H1 (cell line): ENCODE measurements at regions not wholly inside any gene's neighbourhood (a gene's known extent, or its start where the extent isn't known, plus 50 kb on each side); places are given as distances from the start of the nearest gene placed in this dataset.

Experiments used
- CTCF ChIA-PET: fragments of 300-600 bp; sonication (Branson Sonifier 250); formaldehyde crosslinking; loops from one replicate; lab custom pipeline; 2021; ENCODE audit not compliant: partially characterized antibody; lab: Charles Lee
- POLR2A ChIA-PET: fragments of 300-600 bp; sonication (Branson Sonifier 250); formaldehyde crosslinking; loops from one replicate; lab custom pipeline; 2021; ENCODE audit warnings: inconsistent platforms; ENCODE audit not compliant: partially characterized antibody; lab: Charles Lee
- DNase-seq, 2 experiments: peaks; one replicate each; pipeline versions ENCODE4 v3.0.0 to v3.0.0-alpha.2; 2010 to 2022; ENCODE audit warnings: low spot score in 2 of 2, low read depth in 1 of 2, mixed read lengths in 1 of 2
- FAIRE-seq: peaks from 2 replicates; lab custom pipeline; 2011; peaks lifted over from hg19 to GRCh38; lab: Jason Lieb, UNC
- H2AFZ ChIP-seq: 2 replicates; pipeline ENCODE4 v1.8.1; 2012; ENCODE audit warnings: low read length, inconsistent platforms
- H2AK5ac ChIP-seq: 2 replicates; pipeline ENCODE4 v1.6.1; 2013; ENCODE audit warnings: low read depth, low read length
- H2BK120ac ChIP-seq: replicated peaks from 2 replicates; pipeline ENCODE3; 2013; ENCODE audit warnings: low read depth, low read length, inconsistent platforms
- H2BK12ac ChIP-seq: 2 replicates; pipeline ENCODE4 v1.6.1; 2013; ENCODE audit warnings: low read depth, low read length
- H2BK15ac ChIP-seq: 2 replicates; pipeline ENCODE4 v1.6.1; 2013; ENCODE audit warnings: low read length
- H2BK20ac ChIP-seq: 2 replicates; pipeline ENCODE4 v1.6.1; 2013; ENCODE audit warnings: low read length
- H2BK5ac ChIP-seq: 2 replicates; pipeline ENCODE4 v1.6.1; 2013; ENCODE audit warnings: low read depth, low read length
- H3K14ac ChIP-seq: 2 replicates; pipeline ENCODE4 v1.6.1; 2013; ENCODE audit warnings: inconsistent platforms; ENCODE audit not compliant: insufficient read length
- H3K18ac ChIP-seq: 2 replicates; pipeline ENCODE4 v1.6.1; 2013; ENCODE audit warnings: low read length; ENCODE audit errors: extremely low read depth
- H3K23ac ChIP-seq: 2 replicates; pipeline ENCODE4 v1.6.1; 2013; ENCODE audit warnings: inconsistent platforms; ENCODE audit not compliant: insufficient read length
- H3K23me2 ChIP-seq: 2 replicates; pipeline ENCODE4 v1.6.1; 2013; ENCODE audit warnings: low read depth, low read length
- H3K27ac ChIP-seq: 2 replicates; pipeline ENCODE4 v1.6.1; 2011; ENCODE audit warnings: low read depth, low read length, inconsistent platforms
- H3K27me3 ChIP-seq, 4 experiments: replicated peaks in 1 of 4; 1 replicate in 1 of 4; 2 replicates in 3 of 4; pipeline versions ENCODE4 v1.6.1 to v1.8.1; 2011 to 2013; ENCODE audit warnings: low read length in 3 of 4, mild to moderate bottlenecking in 3 of 4, inconsistent platforms in 2 of 4, mixed read lengths in 2 of 4, moderate library complexity in 1 of 4; ENCODE audit not compliant: control insufficient read depth in 3 of 4, insufficient read depth in 3 of 4; ENCODE audit errors: extremely low read depth in 1 of 4
- H3K36me3 ChIP-seq, 4 experiments: 2 replicates each; pipeline versions ENCODE4 v1.6.1 to v1.8.1; 2011 to 2013; ENCODE audit warnings: mild to moderate bottlenecking in 4 of 4, low read length in 3 of 4, moderate library complexity in 2 of 4, control low read depth in 1 of 4, inconsistent platforms in 1 of 4; ENCODE audit not compliant: insufficient read depth in 4 of 4, control insufficient read depth in 2 of 4
- H3K4ac ChIP-seq: replicated peaks from 2 replicates; pipeline ENCODE3; 2013; ENCODE audit warnings: low read length, low read depth, mixed read lengths, inconsistent platforms; ENCODE audit not compliant: insufficient read length
- H3K4me1 ChIP-seq, 4 experiments: replicated peaks in 1 of 4; 1 replicate in 1 of 4; 2 replicates in 3 of 4; pipeline versions ENCODE4 v1.6.1 to v1.8.1; 2011 to 2013; ENCODE audit warnings: low read length in 3 of 4, inconsistent platforms in 2 of 4, mixed read lengths in 1 of 4; ENCODE audit not compliant: insufficient read depth in 4 of 4, control insufficient read depth in 3 of 4
- H3K4me2 ChIP-seq, 2 experiments: 2 replicates each; pipeline versions ENCODE4 v1.6.1 to v1.8.1; 2011 to 2013; ENCODE audit warnings: low read depth in 2 of 2, low read length in 2 of 2, control low read depth in 1 of 2, inconsistent platforms in 1 of 2, mild to moderate bottlenecking in 1 of 2; ENCODE audit not compliant: insufficient read depth in 1 of 2
- H3K4me3 ChIP-seq, 4 experiments: fragments of 200-600, 300-600 bp in 1 of 4; sonication (generic), shearing (Covaris generic), sonication (Bioruptor Twin) in 1 of 4; 2 replicates each; pipeline versions ENCODE4 v1.5.1 to v1.8.1; 2011 to 2016; ENCODE audit warnings: low read length in 4 of 4, low read depth in 3 of 4, control low read depth in 2 of 4, inconsistent platforms in 2 of 4, mild to moderate bottlenecking in 2 of 4, mixed read lengths in 1 of 4, moderate library complexity in 1 of 4; ENCODE audit not compliant: insufficient read depth in 2 of 4; ENCODE audit errors: extremely low read depth in 1 of 4
- H3K56ac ChIP-seq: replicated peaks from 2 replicates; pipeline ENCODE3; 2013; ENCODE audit warnings: low read depth, mild to moderate bottlenecking, mixed read lengths, low read length, inconsistent platforms; ENCODE audit not compliant: insufficient read length
- H3K79me1 ChIP-seq: 2 replicates; pipeline ENCODE4 v1.6.1; 2013; ENCODE audit warnings: low read depth, low read length, control low read depth
- H3K79me2 ChIP-seq, 2 experiments: 2 replicates each; pipeline versions ENCODE4 v1.6.1 to v1.8.1; 2012 to 2013; ENCODE audit warnings: low read length in 2 of 2, mild to moderate bottlenecking in 2 of 2, inconsistent platforms in 1 of 2; ENCODE audit not compliant: insufficient read depth in 2 of 2, control insufficient read depth in 1 of 2
- H3K9ac ChIP-seq, 4 experiments: replicated peaks in 1 of 4; 1 replicate in 1 of 4; 2 replicates in 3 of 4; pipeline versions ENCODE4 v1.6.1 to v1.8.1; 2011 to 2013; ENCODE audit warnings: low read depth in 3 of 4, low read length in 3 of 4, control low read depth in 2 of 4, mild to moderate bottlenecking in 2 of 4, moderate library complexity in 2 of 4, inconsistent platforms in 1 of 4; ENCODE audit errors: extremely low read depth in 1 of 4
- H3K9me3 ChIP-seq, 2 experiments: 2 replicates each; pipeline versions ENCODE4 v1.6.1 to v1.8.1; 2012 to 2013; ENCODE audit warnings: mild to moderate bottlenecking in 2 of 2, moderate library complexity in 2 of 2, control low read depth in 1 of 2, inconsistent platforms in 1 of 2, low read depth in 1 of 2, low read length in 1 of 2, mixed read lengths in 1 of 2; ENCODE audit not compliant: insufficient read depth in 2 of 2
- H4K20me1 ChIP-seq, 2 experiments: replicated peaks in 1 of 2; 2 replicates each; pipeline versions ENCODE3 to v1.8.1; 2011 to 2013; ENCODE audit warnings: inconsistent platforms in 2 of 2, low read length in 2 of 2, mild to moderate bottlenecking in 1 of 2; ENCODE audit not compliant: insufficient read depth in 2 of 2, control insufficient read depth in 1 of 2
- H4K5ac ChIP-seq: 2 replicates; pipeline ENCODE4 v1.6.1; 2013; ENCODE audit warnings: low read length, low read depth, mixed read lengths, inconsistent platforms; ENCODE audit not compliant: insufficient read length
- H4K8ac ChIP-seq: 2 replicates; pipeline ENCODE4 v1.8.0; 2013; ENCODE audit warnings: mild to moderate bottlenecking, moderate library complexity, low read length, inconsistent platforms; ENCODE audit not compliant: insufficient read depth; ENCODE audit errors: extremely low read depth
- H4K91ac ChIP-seq: replicated peaks from 2 replicates; pipeline ENCODE3; 2013; ENCODE audit warnings: low read length, mixed read lengths, inconsistent platforms; ENCODE audit not compliant: insufficient read length
- CBX8 ChIP-seq: fragments of 300-800, 300-1000 bp; sonication (generic); IDR thresholded peaks from 2 replicates; pipeline ENCODE4 v1.7.1; 2016; ENCODE audit warnings: low read depth, low read length, borderline replicate concordance
- SUZ12 ChIP-seq: fragments of 200-600 bp; sonication (generic); IDR thresholded peaks from 2 replicates; pipeline ENCODE4 v1.6.1; 2012; ENCODE audit warnings: mild to moderate bottlenecking, inconsistent platforms, low read length, moderate library complexity, mixed read lengths
- TBP ChIP-seq: IDR thresholded peaks from 2 replicates; pipeline ENCODE4 v1.6.1; 2011; ENCODE audit warnings: low read depth, low read length, improper control_type of control experiment
- WGBS, 2 experiments: shearing (Covaris generic) in 1 of 2; methylation state at CpG; one replicate each; pipeline versions ENCODE4 v1.1.6 to v1.1.7; 2013 to 2015; ENCODE audit warnings: low lambda C conversion rate in 2 of 2, mixed read lengths in 2 of 2, inconsistent platforms in 1 of 2, low coverage in 1 of 2, missing lambda C conversion rate in 1 of 2; ENCODE audit not compliant: insufficient replicate concordance in 2 of 2, insufficient coverage in 1 of 2, insufficient read length in 1 of 2; ENCODE audit errors: extremely low coverage in 1 of 2, missing lambda C conversion rate in 1 of 2; 5-methylcytosine and 5-hydroxymethylcytosine counted together

DNA sequence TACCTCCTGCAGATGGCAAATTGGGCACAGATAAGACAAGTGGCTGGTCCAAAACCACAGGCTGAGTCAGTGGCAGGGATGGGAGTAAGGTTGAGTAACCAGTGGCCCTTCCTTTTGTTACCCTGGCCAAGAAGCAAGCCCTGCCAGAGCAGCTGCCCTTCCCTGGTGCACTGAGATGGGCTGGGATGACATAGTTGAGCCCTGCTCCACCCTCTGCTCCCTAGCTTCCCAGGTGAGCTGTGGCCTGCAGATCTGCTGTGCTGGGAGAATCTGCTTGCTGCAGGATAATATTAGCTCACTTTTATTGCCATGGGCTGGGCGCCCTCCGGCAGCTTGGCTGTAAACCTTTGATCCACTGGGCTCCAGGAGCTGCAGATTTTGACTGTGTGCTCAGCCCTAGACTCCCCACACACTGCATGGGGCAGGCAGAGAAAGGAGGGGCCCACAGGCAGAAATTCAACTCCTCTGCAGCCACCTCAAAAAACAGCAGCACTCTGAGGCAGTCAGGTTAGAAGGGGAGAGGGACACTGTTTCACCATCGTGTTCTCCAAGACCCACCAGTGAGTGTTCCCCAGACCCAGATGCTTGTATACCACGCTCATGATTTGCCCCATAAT, 101.8 kb downstream of the CBLN1 start:
- Histone ChIP-seq H3K4ac (no peak overlapping the region), H3K23ac (no peak overlapping the region), H3K4me1 (peaks cover 0 to 4% (median 2%) of the 10 kb centered on the region in 4 experiments; a peak in 1 of 7 replicates), H3K18ac (no peak overlapping the region), H4K20me1 (no peaks in the 10 kb centered on the region), H3K27ac (no peak overlapping the region), H4K8ac (no peak overlapping the region), H2BK5ac (no peak overlapping the region), H3K4me2 (no peak overlapping the region), H3K14ac (no peak overlapping the region), H2AK5ac (no peak overlapping the region), H4K91ac (no peak overlapping the region), H2BK20ac (no peak overlapping the region), H3K79me1 (no peaks in the 10 kb centered on the region), H2BK15ac (peak overlapping the region; percentile 20; the same call in 1 of the 2 replicates), H4K5ac (no peak overlapping the region), H3K4me3 (no peak overlapping the region), H3K9me3 (no peaks in the 10 kb centered on the region), H2BK120ac (no peak overlapping the region), H3K79me2 (no peaks in the 10 kb centered on the region), H3K23me2 (no peaks in the 10 kb centered on the region; the same call in 1 of the 2 replicates), H3K27me3 (no peaks in the 10 kb centered on the region), H2BK12ac (no peak overlapping the region), H3K9ac (no peak overlapping the region), H2AFZ (0 out of 2 replicates have a peak overlapping the region, but pooled peaks have one; percentile 43), H3K36me3 (no peaks in the 10 kb centered on the region), H3K56ac (no peak overlapping the region)
- TF ChIP-seq SUZ12 (no peak), TBP (0 out of 2 replicates have a peak, but pooled peaks have one; percentile 33), CBX8 (no peak)
- WGBS, 2 experiments: 74% methylated on average over 4 of the region's 4 CpGs; no CpG with 5 or more reads in 1 of the 2 experiments
- FAIRE-seq (no peak), DNase-seq (no peak)
- ChIA-PET CTCF (interaction anchor here (0.7 to 2.2 kb wide), 8 partner anchors 9 to 169 kb away, joined by 3 to 10 read pairs (median 4); no protein-coding TSS in a partner anchor), POLR2A (no interaction called here)
